ENCODE measurements at regions not wholly inside any gene's neighbourhood (a gene's known extent, or its start where the extent isn't known, plus 50 kb on each side); places are given as distances from the start of the nearest gene placed in this dataset.

GRCh38 chr6:106750142-106750918 is 121.0 kb downstream of the QRSL1 start:
- Histone ChIP-seq H3K4me3 (ENCODE audit: low read length) (peak overlapping the region; percentile 9), H3K9me2 (ENCODE audit: insufficient read depth, low read length) (no peaks in the 10 kb centered on the region), H3K36me3 (ENCODE audit: insufficient read depth, low read length) (no peaks in the 10 kb centered on the region), H2AFZ (ENCODE audit: low read depth, low read length) (no peak overlapping the region), H3K27me3 (ENCODE audit: insufficient read depth, low read depth, low read length) (no peaks in the 10 kb centered on the region), H3K27ac (ENCODE audit: low read length) (peak overlapping the region; percentile 67), H3K9ac (ENCODE audit: low read length) (peak overlapping the region; percentile 27), H3K4me2 (ENCODE audit: low read length) (no peak overlapping the region), H4K20me1 (ENCODE audit: insufficient read depth) (no peaks in the 10 kb centered on the region), H3F3A (ENCODE audit: insufficient read depth, low read length, poor library complexity, severe bottlenecking) (no peaks in the 10 kb centered on the region), H3K9me3 (ENCODE audit: low read length) (no peaks in the 10 kb centered on the region), H3K79me2 (replicated peaks; ENCODE audit: insufficient read depth, low read length) (no peaks in the 10 kb centered on the region)
- TF ChIP-seq EP300 (conservative IDR thresholded peaks at IDR 0.05; ENCODE audit: poor library complexity, severe bottlenecking) (no peak), CTCF (IDR thresholded peaks at IDR 0.05; ENCODE audit: poor library complexity, severe bottlenecking) (no peak), RAD21 (conservative IDR thresholded peaks at IDR 0.05) (no peak), SMC3 (conservative IDR thresholded peaks at IDR 0.05; ENCODE audit: poor library complexity) (no peak)

- no peaks in the 10 kb centered on the region for H3K79me2 ChIP-seq (replicated peaks; ENCODE audit: insufficient read depth, low read length)
- H3K4me2 ChIP-seq (ENCODE audit: low read length) = no peak overlapping the region
- H3K27ac ChIP-seq (ENCODE audit: low read length) = peak overlapping the region; percentile 67
- H3K9me2 ChIP-seq (ENCODE audit: insufficient read depth, low read length) = no peaks in the 10 kb centered on the region
- no peak overlapping the region for H3K4me3 ChIP-seq (ENCODE audit: low read length)
- no peaks in the 10 kb centered on the region for H3F3A ChIP-seq (ENCODE audit: insufficient read depth, low read length, poor library complexity, severe bottlenecking)
- H4K20me1 ChIP-seq (ENCODE audit: insufficient read depth) = no peaks in the 10 kb centered on the region
- no peak overlapping the region for H2AFZ ChIP-seq (ENCODE audit: low read depth, low read length)
- no peak overlapping the region for H3K9ac ChIP-seq (ENCODE audit: low read length)
- no peaks in the 10 kb centered on the region for H3K27me3 ChIP-seq (ENCODE audit: insufficient read depth, low read depth, low read length)
- no peak for TF ChIP-seq EZH2 (IDR thresholded peaks at IDR 0.05; ENCODE audit: borderline replicate concordance, insufficient read depth, low read length, poor library complexity, severe bottlenecking)
- no peak for TF ChIP-seq TAF1 (IDR thresholded peaks at IDR 0.05; ENCODE audit: low read depth)
- TF ChIP-seq POLR2AphosphoS5 (IDR thresholded peaks at IDR 0.05) = no peak
- TF ChIP-seq CTCF (IDR thresholded peaks at IDR 0.05; ENCODE audit: poor library complexity, severe bottlenecking) = no peak
- no peak for TF ChIP-seq EP300 (conservative IDR thresholded peaks at IDR 0.05; ENCODE audit: poor library complexity, severe bottlenecking)
- TF ChIP-seq REST (IDR thresholded peaks at IDR 0.05; ENCODE audit: borderline replicate concordance) = no peak
- no peak for TF ChIP-seq MXI1 (conservative IDR thresholded peaks at IDR 0.05; ENCODE audit: poor library complexity, severe bottlenecking)
- H3K9me3 ChIP-seq (ENCODE audit: low read length) = no peaks in the 10 kb centered on the region
- no peaks in the 10 kb centered on the region for H3K36me3 ChIP-seq (ENCODE audit: insufficient read depth, low read length)
Observed at GRCh38 chr6:106749609-106750008, 120.2 kb downstream of the QRSL1 start.

Data from neural cell (in vitro differentiated cells).